ENCODE measurements at regions not wholly inside any gene's neighbourhood (a gene's known extent, or its start where the extent isn't known, plus 50 kb on each side); places are given as distances from the start of the nearest gene placed in this dataset.

DNA sequence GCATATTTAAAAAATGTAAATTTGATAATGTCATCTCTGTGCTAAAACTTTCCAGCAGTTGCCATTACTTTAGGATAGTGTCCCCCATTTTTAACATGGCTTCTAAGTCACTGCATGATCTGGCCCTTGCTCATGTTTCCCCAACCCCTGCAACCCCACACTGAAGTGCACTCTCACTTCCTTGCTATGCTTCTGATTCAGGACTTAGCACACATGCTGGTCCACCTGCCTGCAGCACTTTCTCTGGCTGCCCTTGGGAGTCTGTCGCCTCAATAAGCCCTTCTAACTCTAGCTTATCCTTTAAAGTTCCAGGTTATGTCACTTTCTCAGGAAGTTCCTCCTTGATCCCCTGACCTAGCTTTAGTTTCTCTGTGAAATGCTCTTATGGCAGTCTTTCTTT is 241.0 kb downstream of the POSTN start:
- DNase-seq: no peak

DNA sequence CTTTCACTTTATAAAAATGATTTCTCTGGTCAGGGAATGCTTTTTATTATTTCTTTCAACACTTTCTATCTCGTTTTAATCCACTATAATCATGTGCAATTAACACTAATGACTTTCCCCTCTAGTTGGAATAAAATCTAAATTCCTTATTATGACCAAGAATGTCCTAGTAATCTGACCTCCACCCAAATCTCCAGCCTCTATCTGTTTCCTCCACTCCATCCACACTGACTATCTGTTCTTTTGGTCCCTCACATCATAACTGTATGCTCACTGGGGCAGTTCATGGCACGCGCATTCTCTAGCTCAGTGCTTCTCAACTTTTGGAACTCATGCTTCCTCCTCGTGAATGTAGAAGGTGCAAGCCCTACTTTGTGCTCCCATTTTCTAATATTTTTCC is 244.7 kb downstream of the POSTN start:
- no peak for DNase-seq

DNA sequence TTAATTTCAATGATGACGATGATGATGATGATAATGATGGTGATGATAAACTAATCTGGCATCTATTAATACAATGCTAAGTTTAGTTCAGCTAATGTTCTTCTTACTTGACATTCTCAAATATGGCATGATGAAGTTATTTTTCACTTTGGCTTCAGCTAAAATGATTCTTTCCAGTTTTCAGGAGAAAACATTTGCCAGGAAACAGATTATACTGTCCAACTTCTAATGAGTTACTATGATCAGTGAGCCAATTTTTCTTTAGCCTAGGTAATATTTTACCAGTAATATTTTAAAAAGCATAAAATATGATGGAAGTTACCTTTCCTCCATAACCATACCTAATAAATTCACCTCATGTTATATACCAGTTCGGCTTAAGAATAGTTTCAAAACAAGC is 245.7 kb upstream of the CSNK1A1L start:
- DNase-seq: no peak

GRCh38 chr13:37349916-37350315 is 244.5 kb upstream of the CSNK1A1L start:
- DNase-seq: no peak

GRCh38 chr13:37348916-37349643 is 243.6 kb upstream of the CSNK1A1L start:
- DNase-seq: no peak

GRCh38 chr13:37345869-37346268 is 240.4 kb upstream of the CSNK1A1L start:
- no peak for DNase-seq

DNA sequence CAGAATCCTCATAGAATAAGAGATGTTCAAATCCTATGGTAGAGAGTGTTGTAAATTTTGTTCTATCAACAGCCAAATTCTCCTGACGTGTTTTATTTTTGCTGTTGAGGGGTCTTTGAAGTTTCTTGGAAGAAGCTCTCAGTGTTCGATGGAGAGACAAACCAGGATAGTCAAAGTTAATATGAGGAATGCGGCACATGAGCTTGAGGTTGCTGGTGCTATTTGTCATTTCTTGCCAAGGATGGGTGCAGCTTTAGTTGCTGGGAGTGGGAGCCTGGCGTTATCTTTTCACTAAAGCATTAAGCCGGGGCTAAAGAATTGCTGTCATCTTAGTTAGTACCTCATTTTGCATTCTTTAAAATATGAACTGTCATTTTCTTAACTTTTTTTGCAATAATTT is 239.9 kb upstream of the CSNK1A1L start:
- no peak for DNase-seq

- no peak for DNase-seq
These were observed 238.6 kb upstream of the CSNK1A1L start for GRCh38 chr13:37344056-37344455.

DNA sequence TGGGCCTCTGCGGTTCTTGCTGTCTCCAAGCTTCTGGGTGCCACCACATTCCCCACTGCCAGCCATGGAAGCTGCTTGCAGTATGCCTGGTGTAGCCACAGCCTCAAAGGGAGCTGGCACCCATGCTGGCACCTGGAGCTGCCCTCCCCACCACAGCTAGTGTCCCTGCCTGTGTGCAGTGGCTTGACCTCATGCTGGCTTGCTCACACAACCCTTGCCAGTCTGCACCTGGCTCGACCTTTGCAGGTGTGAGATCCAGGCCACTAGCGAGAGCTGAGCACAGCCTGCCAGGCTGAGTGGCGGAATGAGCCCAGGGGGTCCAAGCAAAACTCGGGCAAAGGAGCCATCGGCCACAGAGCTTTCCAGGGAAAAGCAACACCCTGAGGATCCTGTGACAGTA is 236.7 kb upstream of the CSNK1A1L start:
- DNase-seq: no peak

- DNase-seq: no peak
These were observed 235.6 kb upstream of the CSNK1A1L start for GRCh38 chr13:37340901-37341670.

- DNase-seq: no peak
These were observed 233.9 kb upstream of the CSNK1A1L start for GRCh38 chr13:37339386-37339735.

DNA sequence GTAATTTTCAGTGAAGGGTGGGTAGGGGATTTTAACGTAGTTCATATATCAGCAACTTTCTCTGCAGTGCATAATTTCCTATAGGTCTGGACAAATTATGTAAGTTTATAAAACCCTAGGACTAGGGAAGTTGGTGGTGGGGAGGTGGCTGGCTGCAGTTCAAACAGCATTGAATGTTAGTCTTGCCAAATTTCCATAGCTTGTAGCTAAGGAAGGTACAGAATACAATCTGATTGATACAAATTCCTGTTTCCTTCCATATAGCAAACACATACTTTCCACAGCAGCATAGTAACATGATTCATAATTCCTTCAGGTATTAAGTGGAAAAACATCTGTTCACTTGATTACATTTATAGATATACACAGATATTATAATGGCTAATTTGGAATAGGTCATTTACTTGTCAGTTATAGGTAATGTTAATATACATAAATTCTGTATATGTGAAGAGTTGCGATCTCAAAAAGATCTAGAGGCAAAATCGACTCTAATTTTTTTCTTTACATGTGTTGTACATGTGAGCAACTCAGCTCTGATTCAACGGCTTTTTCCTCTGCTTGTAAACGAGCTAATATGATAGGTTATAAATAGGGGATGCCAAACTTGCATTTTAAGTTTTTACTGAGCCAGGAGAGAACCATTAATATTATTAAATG is 233.4 kb upstream of the CSNK1A1L start:
- no peak for DNase-seq

DNA sequence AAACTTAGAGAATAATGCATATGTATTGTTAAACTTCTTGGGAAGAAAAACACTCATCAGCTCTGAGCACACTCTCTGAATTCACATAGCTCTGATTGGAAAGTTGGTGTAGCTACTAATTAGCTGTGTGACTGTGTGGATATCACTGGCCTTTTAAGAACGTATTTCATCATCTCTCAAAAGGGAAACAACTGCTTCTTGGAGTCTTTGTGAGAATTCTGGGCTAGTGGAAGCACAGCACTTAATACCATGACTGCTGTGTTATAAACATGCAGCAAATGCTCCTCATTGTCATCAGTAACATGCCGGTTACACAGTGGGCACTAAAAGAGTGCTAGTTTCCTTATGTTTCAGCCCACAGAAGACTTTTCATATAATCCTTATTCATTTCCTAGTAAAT is 220.9 kb upstream of the CSNK1A1L start:
- no peak for DNase-seq

GRCh38 chr13:37319031-37319443 is 213.6 kb upstream of the CSNK1A1L start:
- no peak for DNase-seq

DNA sequence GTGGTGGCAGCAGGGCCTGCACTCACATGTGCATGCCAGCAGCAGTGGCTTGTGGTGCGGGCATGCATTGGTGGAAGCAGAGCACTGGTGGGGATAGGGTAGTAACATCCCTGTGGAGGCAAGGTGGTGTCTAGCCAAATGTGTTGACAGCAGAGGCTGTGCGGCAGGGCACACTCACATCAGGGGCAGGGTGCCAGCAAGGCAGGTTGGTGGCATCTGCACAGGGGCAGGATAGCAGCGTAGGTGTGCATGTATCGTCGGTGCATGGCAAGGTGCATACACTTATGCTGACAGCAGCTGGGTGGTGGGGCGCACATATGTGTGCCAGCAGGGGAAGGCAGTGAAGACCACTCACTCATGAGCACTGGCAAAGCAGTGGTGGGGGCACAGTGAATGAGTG is 211.5 kb upstream of the CSNK1A1L start:
- DNase-seq: no peak

DNA sequence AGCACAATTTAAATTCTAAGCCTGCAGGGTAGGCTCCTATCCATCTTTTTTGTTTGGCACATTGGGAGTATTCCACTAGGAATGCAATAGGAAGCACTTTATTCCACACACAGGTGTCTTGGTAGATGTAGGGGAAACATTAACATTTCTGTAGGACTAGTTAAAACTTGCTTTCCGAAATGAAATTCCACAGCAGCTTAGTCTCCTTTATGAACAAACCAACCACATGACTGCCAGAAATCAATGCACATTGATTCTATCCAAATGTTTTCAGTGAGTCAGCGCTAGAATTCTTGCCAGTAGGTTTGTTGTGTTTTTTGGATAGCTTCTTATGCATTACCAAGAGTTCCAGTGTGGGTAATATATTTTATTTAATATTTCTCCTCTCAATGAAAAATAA is 207.9 kb upstream of the CSNK1A1L start:
- DNase-seq: no peak

DNA sequence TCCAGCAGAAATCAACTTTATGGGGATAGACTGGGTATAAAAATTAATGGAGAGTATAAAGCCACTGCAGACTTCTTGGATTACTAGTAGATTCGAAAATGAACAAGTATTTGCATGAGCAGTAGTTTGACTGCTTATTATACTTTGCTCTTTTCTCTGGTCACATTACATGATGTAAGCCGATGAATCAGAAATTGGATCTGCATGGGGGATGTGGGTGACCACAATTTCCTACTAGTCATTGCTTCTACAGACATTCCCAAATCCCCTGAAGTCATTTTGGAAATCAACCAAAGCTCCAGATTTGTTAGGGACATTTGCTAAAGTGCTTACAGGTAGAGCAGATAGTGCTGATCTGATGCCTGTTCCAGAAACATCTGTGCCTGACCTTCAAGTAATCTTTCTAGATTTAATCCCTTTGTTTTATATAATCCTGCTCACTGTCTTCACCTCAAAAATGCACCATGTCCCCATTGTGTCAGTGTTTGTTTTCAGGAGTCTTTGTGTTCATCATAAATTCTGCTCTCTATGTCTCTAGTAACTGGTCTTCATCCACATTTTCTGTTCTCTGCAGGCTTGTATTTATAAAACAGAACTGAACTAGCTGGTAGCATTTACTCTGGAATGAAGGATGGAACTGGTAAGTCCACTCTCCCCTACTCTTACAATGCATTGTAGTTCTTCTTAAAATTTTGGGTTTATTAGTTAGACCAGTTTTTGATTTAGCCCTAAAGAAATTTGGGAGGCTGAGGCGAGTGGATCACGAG is 201.5 kb upstream of the CSNK1A1L start:
- DNase-seq: no peak

DNA sequence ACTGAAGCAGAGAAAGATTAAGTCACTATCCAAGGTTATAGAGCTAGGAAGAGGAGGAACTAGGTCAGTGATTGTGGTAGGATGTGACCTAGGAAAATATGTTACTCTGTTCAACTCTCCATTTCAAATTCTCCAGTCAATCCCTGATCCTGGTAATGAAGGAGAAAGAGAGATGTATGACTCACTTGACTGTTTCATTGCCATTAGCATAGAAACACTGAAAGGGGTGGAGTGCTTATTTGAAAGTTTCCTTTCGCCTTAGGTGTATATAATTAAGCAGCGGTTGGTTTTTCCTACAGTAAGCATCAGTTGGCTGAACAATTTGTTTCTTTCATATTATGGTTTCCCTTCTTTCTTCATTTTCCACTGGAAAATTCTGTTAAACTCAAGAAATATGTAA is 198.1 kb upstream of the CSNK1A1L start:
- no peak for DNase-seq

GRCh38 chr13:37302686-37303085 is 197.2 kb upstream of the CSNK1A1L start:
- DNase-seq: no peak

DNA sequence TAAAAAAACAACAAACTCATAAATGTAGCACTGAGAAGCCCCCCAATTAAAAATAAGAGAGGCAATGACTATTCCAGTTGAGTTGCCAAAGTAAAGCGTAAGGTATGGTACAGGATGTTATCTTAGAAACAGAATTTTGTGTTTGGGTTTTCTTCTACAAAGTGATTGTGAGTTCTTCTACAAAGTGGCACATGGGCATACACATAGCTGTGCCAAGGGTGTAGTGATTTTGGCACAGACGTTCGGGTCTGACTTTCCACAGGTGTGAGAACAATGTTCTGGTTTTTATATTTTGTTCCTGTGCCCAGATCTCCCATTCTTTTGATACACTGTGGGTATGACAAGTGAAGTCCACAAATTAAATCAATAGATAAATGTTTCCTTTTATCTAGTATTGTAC is 190.1 kb upstream of the CSNK1A1L start:
- DNase-seq: no peak

DNA sequence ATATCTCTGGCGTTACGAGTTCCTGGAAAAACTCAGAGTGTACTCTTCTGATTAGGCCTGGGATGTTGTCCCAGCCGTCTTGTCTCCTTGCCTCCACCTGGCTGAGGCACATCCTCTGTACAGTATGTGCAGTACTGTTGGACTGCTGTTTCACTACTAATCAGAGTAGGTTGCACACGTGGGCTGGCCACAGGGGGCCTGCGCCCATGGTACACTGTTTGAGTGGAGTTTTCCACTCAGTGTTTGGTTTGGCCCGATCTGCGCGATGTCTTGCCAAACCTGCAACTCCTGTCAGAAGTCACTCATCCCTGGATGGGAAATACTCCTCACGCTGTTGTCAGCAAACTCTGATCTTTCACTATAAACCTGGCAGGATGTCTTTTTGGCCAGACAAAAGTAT is 189.6 kb upstream of the CSNK1A1L start:
- no peak for DNase-seq

GRCh38 chr13:37294472-37294871 is 189.0 kb upstream of the CSNK1A1L start:
- no peak for DNase-seq

DNA sequence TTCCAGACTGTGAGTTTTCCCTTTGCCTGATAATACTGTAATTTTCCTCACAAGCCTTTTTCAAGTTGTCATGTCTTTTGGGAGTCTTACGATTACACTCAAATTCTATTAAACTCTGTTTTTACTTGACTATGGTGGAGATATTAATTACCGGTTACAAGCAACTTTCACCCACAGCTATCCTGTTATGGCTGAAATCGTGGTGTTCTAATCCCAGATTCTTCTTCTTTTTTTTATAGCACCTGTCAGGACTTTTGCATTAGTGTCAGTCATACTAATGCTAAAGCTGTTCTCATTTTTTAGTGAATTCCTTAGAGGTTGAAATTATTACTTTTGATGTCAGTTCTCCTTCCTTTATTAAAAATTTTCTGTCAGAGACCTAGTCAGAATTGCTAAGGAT is 187.8 kb upstream of the CSNK1A1L start:
- DNase-seq: no peak

Data from hematopoietic multipotent progenitor cell treated with erythropoietin and hydrocortisone succinate and interleukin-3 and kit ligand, for 6 days (in vitro differentiated cells).